ENCODE measurements at regions not wholly inside any gene's neighbourhood (a gene's known extent, or its start where the extent isn't known, plus 50 kb on each side); places are given as distances from the start of the nearest gene placed in this dataset.

- no peak for DNase-seq (ENCODE audit: low read depth, low spot score)
- Histone ChIP-seq H3K9ac (ENCODE audit: insufficient read length, low read depth) (no peak overlapping the region), H3K36me3 (ENCODE audit: insufficient read depth, insufficient read length, low read length) (no peaks in the 10 kb centered on the region), H3K4me1 (ENCODE audit: insufficient read depth, insufficient read length) (no peaks in the 10 kb centered on the region), H3K9me3 (ENCODE audit: insufficient read depth, low read length) (no peaks in the 10 kb centered on the region), H3K27me3 (ENCODE audit: insufficient read depth, insufficient read length) (no peaks in the 10 kb centered on the region), H3K4me3 (ENCODE audit: insufficient read length, low read depth) (no peak overlapping the region)
- TF ChIP-seq YY1 (IDR thresholded peaks at IDR 0.05; ENCODE audit: insufficient read depth, insufficient read length) (no peak), SUZ12 (IDR thresholded peaks at IDR 0.05; ENCODE audit: extremely low read depth, insufficient read depth, insufficient read length) (no peak), ZNF274 (IDR thresholded peaks at IDR 0.05; ENCODE audit: low read depth, low read length) (no peak)
Observed at GRCh38 chr2:137847443-137847842, 116.8 kb upstream of the HNMT start.

DNA sequence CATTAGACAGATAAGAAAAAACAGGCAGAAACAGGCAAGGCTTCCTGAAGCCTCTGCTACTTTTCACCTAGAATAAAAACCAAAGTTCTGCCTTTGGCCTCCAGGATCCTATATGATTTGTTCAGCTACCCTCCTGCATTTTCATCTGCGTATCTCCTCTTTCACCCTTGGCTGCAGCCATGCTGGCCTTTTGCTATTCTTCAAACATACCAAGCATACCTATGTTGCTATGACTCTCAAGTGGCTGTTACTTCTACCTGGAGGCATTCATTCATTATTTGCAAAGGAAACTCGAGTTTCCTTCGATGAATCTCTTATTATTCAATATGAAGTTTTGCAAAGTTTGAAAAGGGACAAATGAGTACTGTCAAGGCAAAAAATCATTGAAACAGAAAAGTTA, 106.4 kb upstream of the HNMT start:
- no peak for TF ChIP-seq SUZ12 (IDR thresholded peaks at IDR 0.05; ENCODE audit: extremely low read depth, insufficient read depth, insufficient read length)
- TF ChIP-seq ZNF274 (IDR thresholded peaks at IDR 0.05; ENCODE audit: low read depth, low read length), result no peak
- no peak for TF ChIP-seq YY1 (IDR thresholded peaks at IDR 0.05; ENCODE audit: insufficient read depth, insufficient read length)
- no peaks in the 10 kb centered on the region for H3K27me3 ChIP-seq (ENCODE audit: insufficient read depth, insufficient read length)
- DNase-seq (ENCODE audit: low read depth, low spot score), result no peak
- no peak overlapping the region for H3K4me3 ChIP-seq (ENCODE audit: insufficient read length, low read depth)
- no peaks in the 10 kb centered on the region for H3K4me1 ChIP-seq (ENCODE audit: insufficient read depth, insufficient read length)
- H3K9me3 ChIP-seq (ENCODE audit: insufficient read depth, low read length), result no peaks in the 10 kb centered on the region; the same call in 1 of the 2 replicates
- no peak overlapping the region for H3K9ac ChIP-seq (ENCODE audit: insufficient read length, low read depth)
- H3K36me3 ChIP-seq (ENCODE audit: insufficient read depth, insufficient read length, low read length), result no peaks in the 10 kb centered on the region

DNA sequence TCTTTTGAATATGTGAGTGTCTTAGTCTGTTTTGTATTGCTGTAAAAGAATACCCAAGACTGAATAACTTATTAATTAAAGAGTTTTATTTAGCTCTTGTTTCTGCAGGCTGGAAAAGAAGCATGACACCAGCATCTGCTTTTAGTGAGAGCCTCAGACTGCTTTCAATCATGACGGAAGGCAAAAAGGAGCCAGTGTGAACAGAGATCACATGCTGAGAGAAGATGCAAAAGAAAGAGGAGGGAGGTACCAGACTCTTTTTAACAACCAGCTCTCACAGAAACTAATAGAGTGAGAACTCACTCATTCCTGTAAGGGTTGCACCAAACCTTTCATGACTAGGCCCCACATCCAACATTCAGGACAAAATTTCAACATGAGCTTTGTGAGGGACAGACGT, 101.6 kb upstream of the HNMT start:
- Histone ChIP-seq H3K4me1 (ENCODE audit: insufficient read depth, insufficient read length) (no peaks in the 10 kb centered on the region), H3K36me3 (ENCODE audit: insufficient read depth, insufficient read length, low read length) (no peaks in the 10 kb centered on the region), H3K9ac (ENCODE audit: insufficient read length, low read depth) (no peak overlapping the region), H3K9me3 (ENCODE audit: insufficient read depth, low read length) (no peaks in the 10 kb centered on the region), H3K27me3 (ENCODE audit: insufficient read depth, insufficient read length) (no peaks in the 10 kb centered on the region), H3K4me3 (ENCODE audit: insufficient read length, low read depth) (no peak overlapping the region)
- DNase-seq (ENCODE audit: low read depth, low spot score), result no peak
- TF ChIP-seq YY1 (IDR thresholded peaks at IDR 0.05; ENCODE audit: insufficient read depth, insufficient read length) (no peak), ZNF274 (IDR thresholded peaks at IDR 0.05; ENCODE audit: low read depth, low read length) (no peak), SUZ12 (IDR thresholded peaks at IDR 0.05; ENCODE audit: extremely low read depth, insufficient read depth, insufficient read length) (no peak)

- no peaks in the 10 kb centered on the region for H3K36me3 ChIP-seq (ENCODE audit: insufficient read depth, insufficient read length, low read length)
- H3K9ac ChIP-seq (ENCODE audit: insufficient read length, low read depth), result no peak overlapping the region
- no peaks in the 10 kb centered on the region for H3K27me3 ChIP-seq (ENCODE audit: insufficient read depth, insufficient read length)
- DNase-seq (ENCODE audit: low read depth, low spot score), result peak; percentile 65
- no peak for TF ChIP-seq YY1 (IDR thresholded peaks at IDR 0.05; ENCODE audit: insufficient read depth, insufficient read length)
- no peak for TF ChIP-seq ZNF274 (IDR thresholded peaks at IDR 0.05; ENCODE audit: low read depth, low read length)
- no peak for TF ChIP-seq SUZ12 (IDR thresholded peaks at IDR 0.05; ENCODE audit: extremely low read depth, insufficient read depth, insufficient read length)
- no peaks in the 10 kb centered on the region for H3K9me3 ChIP-seq (ENCODE audit: insufficient read depth, low read length)
- no peak overlapping the region for H3K4me3 ChIP-seq (ENCODE audit: insufficient read length, low read depth)
- no peaks in the 10 kb centered on the region for H3K4me1 ChIP-seq (ENCODE audit: insufficient read depth, insufficient read length)
Observed at GRCh38 chr2:137865954-137866540, 98.2 kb upstream of the HNMT start.

GRCh38 chr2:137870682-137871081, 93.6 kb upstream of the HNMT start:
- Histone ChIP-seq H3K36me3 (ENCODE audit: insufficient read depth, insufficient read length, low read length) (no peaks in the 10 kb centered on the region), H3K4me3 (ENCODE audit: insufficient read length, low read depth) (no peak overlapping the region), H3K27me3 (ENCODE audit: insufficient read depth, insufficient read length) (no peaks in the 10 kb centered on the region), H3K4me1 (ENCODE audit: insufficient read depth, insufficient read length) (no peaks in the 10 kb centered on the region), H3K9ac (ENCODE audit: insufficient read length, low read depth) (no peak overlapping the region), H3K9me3 (ENCODE audit: insufficient read depth, low read length) (no peaks in the 10 kb centered on the region)
- TF ChIP-seq SUZ12 (IDR thresholded peaks at IDR 0.05; ENCODE audit: extremely low read depth, insufficient read depth, insufficient read length) (no peak), YY1 (IDR thresholded peaks at IDR 0.05; ENCODE audit: insufficient read depth, insufficient read length) (no peak), ZNF274 (IDR thresholded peaks at IDR 0.05; ENCODE audit: low read depth, low read length) (no peak)
- DNase-seq (ENCODE audit: low read depth, low spot score), result no peak

DNA sequence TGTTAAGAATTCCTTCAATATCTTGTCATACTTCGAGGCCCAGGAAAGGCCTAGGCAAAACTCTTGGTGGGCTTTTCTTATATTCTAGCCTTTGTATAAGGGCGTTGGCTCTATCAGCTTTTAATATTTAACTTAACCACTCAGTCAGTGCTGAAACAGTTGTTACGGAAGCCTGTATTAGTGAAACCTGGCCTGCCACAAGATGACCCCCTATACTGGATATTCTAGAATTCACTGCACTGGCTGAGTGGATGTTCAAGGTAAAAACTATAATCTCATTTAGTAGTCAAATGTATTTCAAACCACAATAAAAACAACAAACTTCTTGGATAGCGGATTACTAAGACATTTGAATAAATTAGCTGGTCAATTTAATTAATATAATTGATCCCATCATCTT, 91.7 kb upstream of the HNMT start:
- H3K9ac ChIP-seq (ENCODE audit: insufficient read length, low read depth), result no peak overlapping the region
- H3K4me3 ChIP-seq (ENCODE audit: insufficient read length, low read depth), result no peak overlapping the region
- H3K4me1 ChIP-seq (ENCODE audit: insufficient read depth, insufficient read length), result no peaks in the 10 kb centered on the region
- no peaks in the 10 kb centered on the region for H3K36me3 ChIP-seq (ENCODE audit: insufficient read depth, insufficient read length, low read length)
- no peaks in the 10 kb centered on the region for H3K27me3 ChIP-seq (ENCODE audit: insufficient read depth, insufficient read length)
- no peaks in the 10 kb centered on the region for H3K9me3 ChIP-seq (ENCODE audit: insufficient read depth, low read length)
- DNase-seq (ENCODE audit: low read depth, low spot score), result no peak
- no peak for TF ChIP-seq SUZ12 (IDR thresholded peaks at IDR 0.05; ENCODE audit: extremely low read depth, insufficient read depth, insufficient read length)
- TF ChIP-seq ZNF274 (IDR thresholded peaks at IDR 0.05; ENCODE audit: low read depth, low read length), result no peak
- no peak for TF ChIP-seq YY1 (IDR thresholded peaks at IDR 0.05; ENCODE audit: insufficient read depth, insufficient read length)

GRCh38 chr2:137873536-137874244, 90.6 kb upstream of the HNMT start:
- Histone ChIP-seq H3K4me1 (ENCODE audit: insufficient read depth, insufficient read length) (no peaks in the 10 kb centered on the region), H3K9ac (ENCODE audit: insufficient read length, low read depth) (no peak overlapping the region), H3K27me3 (ENCODE audit: insufficient read depth, insufficient read length) (no peaks in the 10 kb centered on the region), H3K36me3 (ENCODE audit: insufficient read depth, insufficient read length, low read length) (no peaks in the 10 kb centered on the region), H3K9me3 (ENCODE audit: insufficient read depth, low read length) (no peaks in the 10 kb centered on the region), H3K4me3 (ENCODE audit: insufficient read length, low read depth) (no peak overlapping the region)
- TF ChIP-seq ZNF274 (IDR thresholded peaks at IDR 0.05; ENCODE audit: low read depth, low read length) (no peak), YY1 (IDR thresholded peaks at IDR 0.05; ENCODE audit: insufficient read depth, insufficient read length) (no peak), SUZ12 (IDR thresholded peaks at IDR 0.05; ENCODE audit: extremely low read depth, insufficient read depth, insufficient read length) (no peak)
- no peak for DNase-seq (ENCODE audit: low read depth, low spot score)

Measured in NT2/D1 (cell line).